ENCODE measurements at regions not wholly inside any gene's neighbourhood (a gene's known extent, or its start where the extent isn't known, plus 50 kb on each side); places are given as distances from the start of the nearest gene placed in this dataset.

- H3K9me3 Mint-ChIP-seq: peaks cover 12% of the 10 kb centered on the region
- H3K4me3 Mint-ChIP-seq (ENCODE audit: low read depth): no peak overlapping the region
- no peak for DNase-seq (ENCODE audit: low spot score)
Measured at GRCh38 chr17:70791748-70792443, 622.6 kb downstream of the KCNJ2 start.

GRCh38 chr17:70794738-70795137 is 625.4 kb downstream of the KCNJ2 start:
- no peak for DNase-seq (ENCODE audit: low spot score)
- no peak overlapping the region for H3K27ac Mint-ChIP-seq
- intact Hi-C loops (cut with micrococcal nuclease): no loop called here
- no peaks in the 10 kb centered on the region for H3K36me3 Mint-ChIP-seq (ENCODE audit: low read depth)
- peaks cover 13% of the 10 kb centered on the region for H3K9me3 Mint-ChIP-seq
- no peaks in the 10 kb centered on the region for H3K4me1 Mint-ChIP-seq (ENCODE audit: low read depth)
- H3K27me3 Mint-ChIP-seq (ENCODE audit: low read depth): no peaks in the 10 kb centered on the region
- H3K4me3 Mint-ChIP-seq (ENCODE audit: low read depth): no peak overlapping the region

More at GRCh38 chr17:70791748-70792443, 622.6 kb downstream of the KCNJ2 start:
- no peaks in the 10 kb centered on the region for H3K4me1 Mint-ChIP-seq (ENCODE audit: low read depth)
- no peaks in the 10 kb centered on the region for H3K27me3 Mint-ChIP-seq (ENCODE audit: low read depth)
- H3K36me3 Mint-ChIP-seq (ENCODE audit: low read depth): no peaks in the 10 kb centered on the region
- H3K27ac Mint-ChIP-seq: no peak overlapping the region
- intact Hi-C loops (cut with micrococcal nuclease): no loop called here

GRCh38 chr17:70795620-70796019 is 626.3 kb downstream of the KCNJ2 start:
- H3K4me1 Mint-ChIP-seq (ENCODE audit: low read depth): no peaks in the 10 kb centered on the region
- intact Hi-C loops (cut with micrococcal nuclease): no loop called here
- no peak for DNase-seq (ENCODE audit: low spot score)

GRCh38 chr17:70796757-70797156 is 627.4 kb downstream of the KCNJ2 start:
- no peaks in the 10 kb centered on the region for H3K4me1 Mint-ChIP-seq (ENCODE audit: low read depth)
- H3K9me3 Mint-ChIP-seq: peaks cover 10% of the 10 kb centered on the region
- DNase-seq (ENCODE audit: low spot score): no peak
- H3K36me3 Mint-ChIP-seq (ENCODE audit: low read depth): no peaks in the 10 kb centered on the region
- H3K27me3 Mint-ChIP-seq (ENCODE audit: low read depth): no peaks in the 10 kb centered on the region
- no peak overlapping the region for H3K4me3 Mint-ChIP-seq (ENCODE audit: low read depth)
- H3K27ac Mint-ChIP-seq: no peak overlapping the region
- intact Hi-C loops (cut with micrococcal nuclease): no loop called here

More at GRCh38 chr17:70795620-70796019, 626.3 kb downstream of the KCNJ2 start:
- Mint-ChIP-seq H3K27me3 (ENCODE audit: low read depth) (no peaks in the 10 kb centered on the region), H3K9me3 (peaks cover 10% of the 10 kb centered on the region), H3K36me3 (ENCODE audit: low read depth) (no peaks in the 10 kb centered on the region), H3K27ac (no peak overlapping the region), H3K4me3 (ENCODE audit: low read depth) (no peak overlapping the region)

GRCh38 chr17:70797166-70797565 is 627.8 kb downstream of the KCNJ2 start:
- Mint-ChIP-seq H3K4me1 (ENCODE audit: low read depth) (no peaks in the 10 kb centered on the region), H3K27me3 (ENCODE audit: low read depth) (no peaks in the 10 kb centered on the region), H3K27ac (no peak overlapping the region), H3K36me3 (ENCODE audit: low read depth) (no peaks in the 10 kb centered on the region), H3K9me3 (peaks cover 10% of the 10 kb centered on the region), H3K4me3 (ENCODE audit: low read depth) (no peak overlapping the region)
- intact Hi-C loops (cut with micrococcal nuclease): no loop called here
- DNase-seq (ENCODE audit: low spot score): no peak

GRCh38 chr17:70804161-70804560 is 634.8 kb downstream of the KCNJ2 start:
- intact Hi-C loops (cut with micrococcal nuclease): no loop called here
- Mint-ChIP-seq H3K4me1 (ENCODE audit: low read depth) (no peaks in the 10 kb centered on the region), H3K36me3 (ENCODE audit: low read depth) (no peaks in the 10 kb centered on the region), H3K27me3 (ENCODE audit: low read depth) (no peaks in the 10 kb centered on the region), H3K27ac (no peak overlapping the region), H3K9me3 (no peaks in the 10 kb centered on the region), H3K4me3 (ENCODE audit: low read depth) (no peak overlapping the region)
- DNase-seq (ENCODE audit: low spot score): no peak

- no peak for DNase-seq (ENCODE audit: low spot score)
- Mint-ChIP-seq H3K4me1 (ENCODE audit: low read depth) (no peaks in the 10 kb centered on the region), H3K36me3 (ENCODE audit: low read depth) (no peaks in the 10 kb centered on the region), H3K27ac (no peak overlapping the region), H3K9me3 (peaks cover 9% of the 10 kb centered on the region), H3K27me3 (ENCODE audit: low read depth) (no peaks in the 10 kb centered on the region), H3K4me3 (ENCODE audit: low read depth) (no peak overlapping the region)
- intact Hi-C loops (cut with micrococcal nuclease): no loop called here
Measured at GRCh38 chr17:70808596-70808995, 639.3 kb downstream of the KCNJ2 start.

GRCh38 chr17:70810609-70811008 is 641.3 kb downstream of the KCNJ2 start:
- intact Hi-C loops (cut with micrococcal nuclease): no loop called here
- no peaks in the 10 kb centered on the region for H3K36me3 Mint-ChIP-seq (ENCODE audit: low read depth)
- no peaks in the 10 kb centered on the region for H3K4me1 Mint-ChIP-seq (ENCODE audit: low read depth)

GRCh38 chr17:70813355-70813930 is 644.1 kb downstream of the KCNJ2 start:
- no peak for DNase-seq (ENCODE audit: low spot score)
- Mint-ChIP-seq H3K36me3 (ENCODE audit: low read depth) (no peaks in the 10 kb centered on the region), H3K27ac (no peak overlapping the region), H3K9me3 (peaks cover 12% of the 10 kb centered on the region), H3K4me3 (ENCODE audit: low read depth) (no peak overlapping the region), H3K4me1 (ENCODE audit: low read depth) (no peaks in the 10 kb centered on the region), H3K27me3 (ENCODE audit: low read depth) (no peaks in the 10 kb centered on the region)
- intact Hi-C loops (cut with micrococcal nuclease): no loop called here

More at GRCh38 chr17:70810609-70811008, 641.3 kb downstream of the KCNJ2 start:
- Mint-ChIP-seq H3K9me3 (peaks cover 9% of the 10 kb centered on the region), H3K4me3 (ENCODE audit: low read depth) (no peak overlapping the region), H3K27ac (no peak overlapping the region), H3K27me3 (ENCODE audit: low read depth) (no peaks in the 10 kb centered on the region)
- no peak for DNase-seq (ENCODE audit: low spot score)

- Mint-ChIP-seq H3K4me3 (ENCODE audit: low read depth) (no peak overlapping the region), H3K36me3 (ENCODE audit: low read depth) (no peaks in the 10 kb centered on the region), H3K27me3 (ENCODE audit: low read depth) (no peaks in the 10 kb centered on the region), H3K9me3 (peaks cover 15% of the 10 kb centered on the region), H3K27ac (no peak overlapping the region), H3K4me1 (ENCODE audit: low read depth) (no peaks in the 10 kb centered on the region)
- DNase-seq (ENCODE audit: low spot score): no peak
- intact Hi-C loops (cut with micrococcal nuclease): no loop called here
Measured at GRCh38 chr17:70819183-70819582, 649.9 kb downstream of the KCNJ2 start.

GRCh38 chr17:70820276-70820675 is 650.9 kb downstream of the KCNJ2 start:
- no peak for DNase-seq (ENCODE audit: low spot score)
- no peaks in the 10 kb centered on the region for H3K4me1 Mint-ChIP-seq (ENCODE audit: low read depth)
- no peak overlapping the region for H3K4me3 Mint-ChIP-seq (ENCODE audit: low read depth)
- no peaks in the 10 kb centered on the region for H3K36me3 Mint-ChIP-seq (ENCODE audit: low read depth)
- H3K27me3 Mint-ChIP-seq (ENCODE audit: low read depth): no peaks in the 10 kb centered on the region
- no peak overlapping the region for H3K27ac Mint-ChIP-seq
- H3K9me3 Mint-ChIP-seq: peaks cover 15% of the 10 kb centered on the region
- intact Hi-C loops (cut with micrococcal nuclease): no loop called here

- no peaks in the 10 kb centered on the region for H3K4me1 Mint-ChIP-seq (ENCODE audit: low read depth)
- H3K27me3 Mint-ChIP-seq (ENCODE audit: low read depth): no peaks in the 10 kb centered on the region
- no peak overlapping the region for H3K27ac Mint-ChIP-seq
- DNase-seq (ENCODE audit: low spot score): no peak
- intact Hi-C loops (cut with micrococcal nuclease): no loop called here
- peaks cover 17% of the 10 kb centered on the region for H3K9me3 Mint-ChIP-seq
- no peak overlapping the region for H3K4me3 Mint-ChIP-seq (ENCODE audit: low read depth)
- no peaks in the 10 kb centered on the region for H3K36me3 Mint-ChIP-seq (ENCODE audit: low read depth)
Measured at GRCh38 chr17:70825321-70826125, 656.2 kb downstream of the KCNJ2 start.

- Mint-ChIP-seq H3K36me3 (ENCODE audit: low read depth) (no peaks in the 10 kb centered on the region), H3K4me1 (ENCODE audit: low read depth) (no peaks in the 10 kb centered on the region), H3K4me3 (ENCODE audit: low read depth) (no peak overlapping the region), H3K27me3 (ENCODE audit: low read depth) (no peaks in the 10 kb centered on the region), H3K9me3 (peaks cover 10% of the 10 kb centered on the region), H3K27ac (no peak overlapping the region)
- no peak for DNase-seq (ENCODE audit: low spot score)
- intact Hi-C loops (cut with micrococcal nuclease): no loop called here
Measured at GRCh38 chr17:70829876-70830275, 660.5 kb downstream of the KCNJ2 start.

All from activated T-helper 2 cell treated with anti-CD3 and anti-CD28 coated beads, Interferon-gamma antibody, Interleukin-2, Interleukin-4, amounts not matched to agents 10 μg/mL and 5 μg/mL and 100 μg/mL, durations not matched to agents 14 hours and 24 hours and 36 hours (primary cell).